WERI-Rb-1 (cell line): ENCODE measurements at regions not wholly inside any gene's neighbourhood (a gene's known extent, or its start where the extent isn't known, plus 50 kb on each side); places are given as distances from the start of the nearest gene placed in this dataset.
"Not testable (repeated sequence)": the region's sequence is repeated elsewhere in the genome, so short reads cannot be mapped to it uniquely, and the experiment has no call there.

Experiments
- DNase-seq: peaks from one replicate; pipeline ENCODE4 v3.0.0-alpha.2; 2020
- H3K27ac ChIP-seq: fragments of 250-450 bp; sonication (Bioruptor Pico); 2 replicates; pipeline ENCODE4 v1.5.1; 2020; ENCODE audit warnings: mild to moderate bottlenecking, moderate library complexity
- H3K27me3 ChIP-seq: fragments of 250-450 bp; sonication (Bioruptor Pico); 2 replicates; pipeline ENCODE4 v1.5.1; 2021; ENCODE audit warnings: mild to moderate bottlenecking, low read depth, moderate library complexity; ENCODE audit not compliant: insufficient read depth, severe bottlenecking
- H3K36me3 ChIP-seq: fragments of 250-450 bp; sonication (Bioruptor Pico); 2 replicates; pipeline ENCODE4 v1.5.1; 2020; ENCODE audit warnings: mild to moderate bottlenecking, moderate library complexity
- H3K4me3 ChIP-seq: 2 replicates; pipeline ENCODE4 v1.5.1; 2011; ENCODE audit warnings: low read depth, mild to moderate bottlenecking, control low read depth, low read length
- H3K9me3 ChIP-seq: fragments of 250-450 bp; sonication (Bioruptor Pico); 2 replicates; pipeline ENCODE4 v1.5.1; 2021; ENCODE audit warnings: mild to moderate bottlenecking, moderate library complexity; ENCODE audit not compliant: severe bottlenecking
- TF ChIP-seq, protein P1 (sequence below): IDR thresholded peaks from 2 replicates; pipeline ENCODE4 v1.5.1; 2011; ENCODE audit warnings: low read depth, mild to moderate bottlenecking, control low read depth, inconsistent platforms, low read length

DNA sequence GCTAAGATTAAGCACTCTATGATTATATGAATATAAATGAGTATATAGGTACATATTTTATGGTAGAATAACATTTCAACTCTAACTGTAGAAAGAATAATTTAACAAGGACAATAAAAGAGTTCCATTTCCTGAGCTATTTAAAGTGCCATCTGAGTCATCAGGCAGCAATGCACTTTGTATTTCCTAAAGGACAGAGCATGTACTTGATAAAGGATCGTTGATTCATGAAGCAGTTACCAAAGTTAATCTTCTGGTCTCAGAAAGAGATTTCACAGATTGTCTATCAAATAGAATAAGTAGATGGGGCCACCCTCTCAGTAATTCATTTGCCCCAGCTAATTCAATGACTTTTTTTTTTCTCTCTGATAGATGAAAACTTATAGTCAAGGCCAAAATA, 747.8 kb downstream of the CDH18 start:
- no peak for DNase-seq
- TF ChIP-seq, protein P1, sequence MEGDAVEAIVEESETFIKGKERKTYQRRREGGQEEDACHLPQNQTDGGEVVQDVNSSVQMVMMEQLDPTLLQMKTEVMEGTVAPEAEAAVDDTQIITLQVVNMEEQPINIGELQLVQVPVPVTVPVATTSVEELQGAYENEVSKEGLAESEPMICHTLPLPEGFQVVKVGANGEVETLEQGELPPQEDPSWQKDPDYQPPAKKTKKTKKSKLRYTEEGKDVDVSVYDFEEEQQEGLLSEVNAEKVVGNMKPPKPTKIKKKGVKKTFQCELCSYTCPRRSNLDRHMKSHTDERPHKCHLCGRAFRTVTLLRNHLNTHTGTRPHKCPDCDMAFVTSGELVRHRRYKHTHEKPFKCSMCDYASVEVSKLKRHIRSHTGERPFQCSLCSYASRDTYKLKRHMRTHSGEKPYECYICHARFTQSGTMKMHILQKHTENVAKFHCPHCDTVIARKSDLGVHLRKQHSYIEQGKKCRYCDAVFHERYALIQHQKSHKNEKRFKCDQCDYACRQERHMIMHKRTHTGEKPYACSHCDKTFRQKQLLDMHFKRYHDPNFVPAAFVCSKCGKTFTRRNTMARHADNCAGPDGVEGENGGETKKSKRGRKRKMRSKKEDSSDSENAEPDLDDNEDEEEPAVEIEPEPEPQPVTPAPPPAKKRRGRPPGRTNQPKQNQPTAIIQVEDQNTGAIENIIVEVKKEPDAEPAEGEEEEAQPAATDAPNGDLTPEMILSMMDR: no peak
- Histone ChIP-seq H3K27me3 (no peaks in the 10 kb centered on the region), H3K27ac (no peak overlapping the region), H3K36me3 (no peaks in the 10 kb centered on the region), H3K9me3 (peaks cover 8% of the 10 kb centered on the region), H3K4me3 (no peak overlapping the region)

DNA sequence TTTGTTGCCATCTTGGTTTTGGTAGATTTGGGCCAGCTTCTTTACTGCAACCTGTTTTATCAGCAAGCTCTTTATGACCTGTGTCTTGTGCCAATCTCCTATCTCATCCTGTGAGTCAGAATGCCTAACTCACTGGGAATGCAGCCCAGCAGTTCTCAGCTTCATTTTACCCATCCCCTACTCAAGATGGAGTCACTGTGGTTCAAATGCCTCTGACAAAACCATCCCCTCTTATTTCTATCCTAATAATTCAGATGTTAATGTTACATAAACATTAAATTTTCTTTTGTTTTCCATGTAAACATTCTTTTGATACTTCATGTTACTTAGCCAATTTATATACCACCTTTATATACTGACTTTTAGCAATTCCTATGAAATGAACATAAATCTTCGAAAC, 746.3 kb downstream of the CDH18 start:
- no peak overlapping the region for H3K27ac ChIP-seq
- H3K36me3 ChIP-seq: no peaks in the 10 kb centered on the region
- H3K9me3 ChIP-seq: peaks cover 12% of the 10 kb centered on the region
- no peak for DNase-seq
- TF ChIP-seq, protein P1: no peak
- no peaks in the 10 kb centered on the region for H3K27me3 ChIP-seq
- no peak overlapping the region for H3K4me3 ChIP-seq

DNA sequence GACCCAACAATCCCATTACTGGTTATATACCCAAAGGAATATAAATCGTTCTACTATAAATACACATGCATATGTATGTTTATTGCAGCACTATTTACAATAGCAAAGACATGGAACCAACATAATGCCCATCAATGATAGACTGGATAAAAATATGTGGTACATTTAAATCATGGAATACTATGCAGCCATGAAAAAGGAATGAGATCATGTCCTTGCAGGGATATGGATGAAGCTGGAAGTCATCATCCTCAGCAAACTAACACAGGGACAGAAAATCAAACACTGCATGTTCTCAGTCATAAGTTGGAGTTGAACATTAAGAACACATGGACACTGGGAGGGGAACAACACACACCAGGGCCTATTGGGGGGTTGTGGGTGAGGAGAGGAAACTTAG, 741.8 kb downstream of the CDH18 start:
- H3K27ac ChIP-seq, H3K36me3 ChIP-seq, H3K9me3 ChIP-seq, H3K27me3 ChIP-seq, H3K4me3 ChIP-seq, DNase-seq: not testable (repeated sequence)

DNA sequence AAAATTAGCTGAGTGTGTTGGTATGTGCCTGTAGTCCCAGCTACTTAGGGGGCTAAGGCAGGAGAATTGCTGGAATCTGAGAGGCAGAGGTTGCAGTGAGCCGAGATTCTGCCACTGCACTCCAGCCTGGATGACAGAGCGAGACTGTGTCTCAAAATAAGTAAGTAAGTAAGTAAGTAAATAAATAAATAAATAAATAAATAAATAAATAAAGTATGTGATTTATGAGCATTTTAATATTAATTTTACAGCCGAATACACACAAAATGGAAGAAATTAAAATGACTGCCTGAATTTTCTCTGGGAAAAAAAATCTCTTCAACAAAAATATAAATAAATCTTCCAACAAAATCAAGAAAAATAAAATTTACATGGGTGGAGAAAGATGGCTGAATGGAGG, 740.7 kb downstream of the CDH18 start:
- H3K36me3 ChIP-seq: no peaks in the 10 kb centered on the region
- no peak overlapping the region for H3K27ac ChIP-seq
- no peak for DNase-seq
- H3K9me3 ChIP-seq: peaks cover 4% of the 10 kb centered on the region
- H3K27me3 ChIP-seq: no peaks in the 10 kb centered on the region
- no peak overlapping the region for H3K4me3 ChIP-seq
- TF ChIP-seq, protein P1: no peak

DNA sequence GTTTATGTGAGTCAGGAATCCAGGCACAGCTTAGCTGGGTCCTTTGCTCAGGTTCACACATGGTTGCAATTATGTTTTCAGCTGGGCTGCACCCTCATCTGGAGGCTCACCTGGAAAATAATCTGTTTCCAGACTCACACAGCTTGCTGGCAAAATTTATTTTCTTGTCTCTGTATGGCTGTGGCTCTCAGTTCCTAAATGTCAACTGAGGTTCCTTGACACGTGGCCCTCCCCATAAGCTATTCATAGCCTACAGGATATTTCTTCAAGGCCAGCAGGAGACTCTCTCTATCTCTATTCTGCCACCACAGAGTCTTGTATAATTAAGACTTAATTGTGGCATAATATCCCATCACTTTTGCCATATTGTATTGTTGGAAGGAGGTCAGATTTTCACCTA, 732.0 kb downstream of the CDH18 start:
- no peaks in the 10 kb centered on the region for H3K36me3 ChIP-seq

DNA sequence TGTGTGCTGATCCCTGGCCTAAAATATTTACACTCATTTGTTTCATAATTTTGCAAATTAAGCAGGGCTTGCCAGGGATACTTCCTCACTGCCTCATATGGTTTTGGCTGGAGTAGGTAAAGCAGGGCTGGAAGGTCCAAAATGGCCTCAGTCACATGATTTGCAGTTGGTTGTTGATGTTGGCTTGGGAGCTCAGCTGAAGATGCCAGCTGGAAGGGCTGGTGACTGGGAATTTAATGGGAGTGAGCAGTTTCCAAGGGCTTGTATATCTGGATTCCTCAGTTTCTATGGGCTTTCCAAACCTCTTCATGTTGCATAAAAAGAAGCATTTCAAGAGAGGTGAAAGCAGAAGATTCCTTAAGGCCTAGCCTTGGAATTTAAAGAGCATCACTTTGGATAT, 729.3 kb downstream of the CDH18 start:
- H3K27me3 ChIP-seq: no peaks in the 10 kb centered on the region
- TF ChIP-seq, protein P1: no peak
- no peaks in the 10 kb centered on the region for H3K36me3 ChIP-seq
- no peak overlapping the region for H3K4me3 ChIP-seq
- H3K27ac ChIP-seq: no peak overlapping the region
- no peak for DNase-seq
- H3K9me3 ChIP-seq: no peaks in the 10 kb centered on the region

More for the DNA sequence above, 732.0 kb downstream of the CDH18 start:
- no peak for DNase-seq
- H3K27ac ChIP-seq: no peak overlapping the region
- no peaks in the 10 kb centered on the region for H3K9me3 ChIP-seq
- H3K4me3 ChIP-seq: no peak overlapping the region
- no peaks in the 10 kb centered on the region for H3K27me3 ChIP-seq
- TF ChIP-seq, protein P1: no peak

DNA sequence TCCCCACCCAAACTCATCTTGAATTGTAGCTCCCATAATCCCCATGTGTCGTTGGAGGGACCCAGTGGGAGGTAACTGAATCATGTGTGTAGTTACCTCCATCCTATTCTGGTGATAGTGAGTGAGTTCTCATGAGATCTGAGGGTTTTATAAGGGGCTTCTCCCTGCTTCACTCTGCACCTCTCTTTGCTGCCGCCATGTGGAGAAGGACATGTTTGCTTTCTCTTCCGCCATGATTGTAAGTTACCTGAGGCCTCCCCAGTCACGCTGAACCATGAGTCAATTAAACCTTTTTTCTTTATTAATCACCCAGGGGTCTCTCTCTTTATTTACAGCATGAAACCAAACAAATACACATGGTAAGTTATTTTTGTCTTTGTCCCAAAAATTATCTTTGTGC, 726.1 kb downstream of the CDH18 start:
- no peak overlapping the region for H3K27ac ChIP-seq
- no peaks in the 10 kb centered on the region for H3K9me3 ChIP-seq
- H3K27me3 ChIP-seq: no peaks in the 10 kb centered on the region
- H3K4me3 ChIP-seq: no peak overlapping the region
- H3K36me3 ChIP-seq: no peaks in the 10 kb centered on the region
- DNase-seq: no peak
- TF ChIP-seq, protein P1: 0 out of 2 replicates have a peak, but pooled peaks have one; percentile 12
